Iris pigment epithelial cell (primary cell): ENCODE measurements at regions not wholly inside any gene's neighbourhood (a gene's known extent, or its start where the extent isn't known, plus 50 kb on each side); places are given as distances from the start of the nearest gene placed in this dataset.
A peak's percentile ranks its signal among the peaks of the same experiment; 100 is the strongest.

Experiments used
- DNase-seq: peaks from one replicate; pipeline ENCODE4 v3.0.0-alpha.2; 2011; ENCODE audit warnings: low read depth

- no peak for DNase-seq
These were observed 56.4 kb downstream of the NEUROD6 start for GRCh38 chr7:31284106-31284505.

- DNase-seq, result no peak
These were observed 68.7 kb downstream of the NEUROD6 start for GRCh38 chr7:31271641-31272405.

- DNase-seq, result no peak
These were observed 73.0 kb downstream of the NEUROD6 start for GRCh38 chr7:31267486-31267885.

GRCh38 chr7:31263338-31263737, 77.2 kb downstream of the NEUROD6 start:
- DNase-seq, result no peak

- DNase-seq, result no peak
These were observed 79.2 kb downstream of the NEUROD6 start for GRCh38 chr7:31261341-31261740.

- DNase-seq, result no peak
These were observed 79.7 kb downstream of the NEUROD6 start for GRCh38 chr7:31260851-31261250.

- DNase-seq, result no peak
These were observed 82.1 kb downstream of the NEUROD6 start for GRCh38 chr7:31258391-31258790.

GRCh38 chr7:31256506-31256905, 84.0 kb downstream of the NEUROD6 start:
- DNase-seq, result no peak

- no peak for DNase-seq
These were observed 85.6 kb downstream of the NEUROD6 start for GRCh38 chr7:31254926-31255325.

GRCh38 chr7:31253532-31253931, 87.0 kb downstream of the NEUROD6 start:
- DNase-seq, result no peak

- no peak for DNase-seq
These were observed 89.1 kb downstream of the NEUROD6 start for GRCh38 chr7:31251441-31251840.

GRCh38 chr7:31249671-31250070, 90.9 kb downstream of the NEUROD6 start:
- DNase-seq, result no peak

- no peak for DNase-seq
These were observed 103.7 kb downstream of the NEUROD6 start for GRCh38 chr7:31236868-31237267.

GRCh38 chr7:31234836-31235605, 105.5 kb downstream of the NEUROD6 start:
- DNase-seq, result no peak

GRCh38 chr7:31228957-31229356, 111.6 kb downstream of the NEUROD6 start:
- no peak for DNase-seq

- no peak for DNase-seq
These were observed 125.8 kb downstream of the NEUROD6 start for GRCh38 chr7:31214751-31215150.

- DNase-seq, result no peak
These were observed 129.2 kb downstream of the NEUROD6 start for GRCh38 chr7:31211281-31211680.

- DNase-seq, result no peak
These were observed 136.5 kb downstream of the NEUROD6 start for GRCh38 chr7:31204071-31204470.

GRCh38 chr7:31203551-31203950, 137.0 kb downstream of the NEUROD6 start:
- DNase-seq, result no peak

- no peak for DNase-seq
These were observed 137.7 kb downstream of the NEUROD6 start for GRCh38 chr7:31202801-31203200.

- DNase-seq, result peak; percentile 28
These were observed 140.9 kb downstream of the ADCYAP1R1 start for GRCh38 chr7:31192986-31193385.

GRCh38 chr7:31190906-31191305, 138.8 kb downstream of the ADCYAP1R1 start:
- no peak for DNase-seq

GRCh38 chr7:31186202-31186601, 134.1 kb downstream of the ADCYAP1R1 start:
- no peak for DNase-seq

GRCh38 chr7:31175672-31176071, 123.6 kb downstream of the ADCYAP1R1 start:
- no peak for DNase-seq
